HEK293 (cell line): ENCODE measurements at regions not wholly inside any gene's neighbourhood (a gene's known extent, or its start where the extent isn't known, plus 50 kb on each side); places are given as distances from the start of the nearest gene placed in this dataset.

ENCODE experiments used
- CTCF ChIP-seq: fragments of 450-650 bp; formaldehyde crosslinking; IDR thresholded peaks from 2 replicates; pipeline ENCODE4 v1.5.1; 2016; ENCODE audit warnings: missing biosample characterization, missing genetic modification characterization
- YY1 ChIP-seq: fragments of 450-650 bp; formaldehyde crosslinking; IDR thresholded peaks from 2 replicates; pipeline ENCODE4 v1.5.1; 2018; ENCODE audit warnings: missing biosample characterization, missing genetic modification characterization
- ZNF10 ChIP-seq: fragments of 450-650 bp; formaldehyde crosslinking; IDR thresholded peaks from 2 replicates; pipeline ENCODE4 v1.5.1; 2017; ENCODE audit warnings: missing biosample characterization, missing genetic modification characterization
- ZNF121 ChIP-seq: fragments of 450-650 bp; formaldehyde crosslinking; IDR thresholded peaks from 2 replicates; pipeline ENCODE4 v1.5.1; 2016; ENCODE audit warnings: missing biosample characterization, missing genetic modification characterization
- ZNF280D ChIP-seq: fragments of 450-650 bp; formaldehyde crosslinking; IDR thresholded peaks from 2 replicates; pipeline ENCODE4 v1.5.1; 2016; ENCODE audit warnings: missing biosample characterization, missing genetic modification characterization
- ZNF292 ChIP-seq: fragments of 450-650 bp; formaldehyde crosslinking; IDR thresholded peaks from 2 replicates; pipeline ENCODE4 v1.5.1; 2016; ENCODE audit warnings: low read depth, missing biosample characterization, missing genetic modification characterization, borderline replicate concordance
- ZNF639 ChIP-seq: fragments of 450-650 bp; formaldehyde crosslinking; IDR thresholded peaks from 2 replicates; pipeline ENCODE4 v1.5.1; 2016; ENCODE audit warnings: missing biosample characterization, missing genetic modification characterization

GRCh38 chr3:71964170-71964569, 179.2 kb upstream of the PROK2 start:
- TF ChIP-seq CTCF (tag by site-specific recombination) (no peak), ZNF292 (tag by site-specific recombination) (no peak), ZNF639 (tag by site-specific recombination) (no peak), ZNF10 (tag by site-specific recombination) (no peak), ZNF280D (tag by site-specific recombination) (no peak), ZNF121 (no peak), YY1 (no peak)
